ENCODE measurements at regions not wholly inside any gene's neighbourhood (a gene's known extent, or its start where the extent isn't known, plus 50 kb on each side); places are given as distances from the start of the nearest gene placed in this dataset.

- H3K4me3 Mint-ChIP-seq = no peak overlapping the region
- peaks cover 5% of the 10 kb centered on the region for H3K27me3 Mint-ChIP-seq (ENCODE audit: low read depth)
- DNase-seq (no peak), ATAC-seq (replicated peaks in 1 of 2) (no peak)
- H3K4me1 Mint-ChIP-seq (ENCODE audit: low read depth) = no peaks in the 10 kb centered on the region
- H3K27ac Mint-ChIP-seq = no peak overlapping the region
- H3K9me3 Mint-ChIP-seq = no peaks in the 10 kb centered on the region
- no peaks in the 10 kb centered on the region for H3K36me3 Mint-ChIP-seq (ENCODE audit: insufficient read depth in 2 of 2)
Measured at GRCh38 chr16:87093804-87094555, 223.2 kb downstream of the C16orf95 start.

DNA sequence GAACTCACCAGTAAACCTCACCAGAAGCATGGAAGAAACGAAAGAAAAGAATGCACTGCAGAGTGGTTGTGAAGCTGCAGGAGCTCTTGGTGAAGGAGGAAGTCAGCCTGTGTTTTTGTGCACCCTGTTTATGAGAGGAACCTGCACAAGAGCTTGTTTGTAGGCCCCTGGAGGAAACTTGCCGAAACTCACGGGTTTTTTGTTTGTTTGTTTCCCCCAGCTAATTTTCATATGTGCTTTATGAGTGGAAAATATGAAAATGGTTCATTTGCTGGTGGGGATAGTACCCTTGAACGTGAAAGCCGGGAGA, 222.7 kb downstream of the C16orf95 start:
- no peak for DNase-seq
- Mint-ChIP-seq H3K36me3 (ENCODE audit: insufficient read depth in 2 of 2) (no peaks in the 10 kb centered on the region), H3K27me3 (ENCODE audit: low read depth) (peaks cover 5% of the 10 kb centered on the region), H3K9me3 (no peaks in the 10 kb centered on the region), H3K27ac (no peak overlapping the region), H3K4me3 (no peak overlapping the region), H3K4me1 (ENCODE audit: low read depth) (no peaks in the 10 kb centered on the region)
- ATAC-seq (replicated peaks in 1 of 2) = no peak

DNA sequence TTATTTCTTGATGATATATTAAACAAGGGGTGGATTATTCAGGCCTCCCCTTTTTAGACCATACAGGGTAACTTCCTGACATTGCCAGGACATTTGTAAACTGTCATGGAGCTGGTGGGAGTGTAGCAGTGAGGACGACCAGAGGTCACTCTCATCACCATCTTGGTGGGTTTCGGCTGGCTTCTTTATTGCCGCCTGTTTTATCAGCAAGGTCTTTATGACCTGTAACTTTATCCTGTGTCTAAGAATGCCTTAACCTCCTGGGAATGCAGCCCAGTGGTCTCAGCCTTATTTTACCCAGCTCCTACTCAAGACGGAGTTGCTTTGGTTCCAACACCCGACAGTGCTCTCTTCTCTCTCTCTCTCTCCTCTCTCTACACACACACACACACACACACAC, 221.9 kb downstream of the C16orf95 start:
- H3K4me3 Mint-ChIP-seq = no peak overlapping the region
- no peaks in the 10 kb centered on the region for H3K36me3 Mint-ChIP-seq (ENCODE audit: insufficient read depth in 2 of 2)
- H3K9me3 Mint-ChIP-seq = no peaks in the 10 kb centered on the region
- no peaks in the 10 kb centered on the region for H3K4me1 Mint-ChIP-seq (ENCODE audit: low read depth)
- no peak for ATAC-seq (replicated peaks in 1 of 2)
- H3K27me3 Mint-ChIP-seq (ENCODE audit: low read depth) = peaks cover 5% of the 10 kb centered on the region
- H3K27ac Mint-ChIP-seq = no peak overlapping the region
- no peak for DNase-seq

DNA sequence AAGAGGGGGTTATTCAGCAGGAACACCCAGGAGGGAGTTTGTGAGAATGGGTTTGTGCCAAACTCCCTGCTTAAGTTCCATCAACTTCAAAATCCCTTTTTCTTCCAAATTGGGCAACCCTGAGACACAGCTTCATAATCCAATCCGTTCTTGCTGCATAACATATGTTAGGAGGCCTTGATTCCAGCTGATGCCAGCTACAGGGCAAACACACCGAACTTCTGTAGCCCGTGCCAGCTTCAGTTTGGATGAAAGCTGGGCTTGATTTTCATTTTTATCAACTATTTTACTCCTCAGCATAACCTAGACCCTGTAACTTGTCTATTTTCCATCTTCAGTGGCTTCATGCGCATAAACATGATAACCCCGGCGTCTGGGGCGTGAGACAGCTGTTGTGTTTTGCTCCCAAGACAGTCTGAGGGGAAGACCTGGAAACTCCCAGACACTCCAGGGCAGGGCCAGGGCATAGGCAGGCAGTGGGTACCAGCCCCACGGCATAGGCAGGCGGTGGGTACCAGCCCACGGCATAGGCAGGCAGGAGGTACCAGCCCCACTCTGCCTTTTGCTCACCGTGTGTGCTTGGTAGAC, 220.4 kb downstream of the C16orf95 start:
- no peak for DNase-seq
- no peak overlapping the region for H3K27ac Mint-ChIP-seq
- H3K4me1 Mint-ChIP-seq (ENCODE audit: low read depth) = no peaks in the 10 kb centered on the region
- no peak for ATAC-seq (replicated peaks in 1 of 2)
- no peaks in the 10 kb centered on the region for H3K9me3 Mint-ChIP-seq
- peaks cover 5% of the 10 kb centered on the region for H3K27me3 Mint-ChIP-seq (ENCODE audit: low read depth)
- no peaks in the 10 kb centered on the region for H3K36me3 Mint-ChIP-seq (ENCODE audit: insufficient read depth in 2 of 2)
- H3K4me3 Mint-ChIP-seq = no peak overlapping the region

GRCh38 chr16:87098361-87098760, 218.8 kb downstream of the C16orf95 start:
- peaks cover 5% of the 10 kb centered on the region for H3K27me3 Mint-ChIP-seq (ENCODE audit: low read depth)
- DNase-seq (no peak), ATAC-seq (replicated peaks in 1 of 2) (no peak)
- no peaks in the 10 kb centered on the region for H3K36me3 Mint-ChIP-seq (ENCODE audit: insufficient read depth in 2 of 2)
- no peak overlapping the region for H3K4me3 Mint-ChIP-seq
- no peaks in the 10 kb centered on the region for H3K4me1 Mint-ChIP-seq (ENCODE audit: low read depth)
- H3K27ac Mint-ChIP-seq = no peak overlapping the region
- H3K9me3 Mint-ChIP-seq = no peaks in the 10 kb centered on the region

DNA sequence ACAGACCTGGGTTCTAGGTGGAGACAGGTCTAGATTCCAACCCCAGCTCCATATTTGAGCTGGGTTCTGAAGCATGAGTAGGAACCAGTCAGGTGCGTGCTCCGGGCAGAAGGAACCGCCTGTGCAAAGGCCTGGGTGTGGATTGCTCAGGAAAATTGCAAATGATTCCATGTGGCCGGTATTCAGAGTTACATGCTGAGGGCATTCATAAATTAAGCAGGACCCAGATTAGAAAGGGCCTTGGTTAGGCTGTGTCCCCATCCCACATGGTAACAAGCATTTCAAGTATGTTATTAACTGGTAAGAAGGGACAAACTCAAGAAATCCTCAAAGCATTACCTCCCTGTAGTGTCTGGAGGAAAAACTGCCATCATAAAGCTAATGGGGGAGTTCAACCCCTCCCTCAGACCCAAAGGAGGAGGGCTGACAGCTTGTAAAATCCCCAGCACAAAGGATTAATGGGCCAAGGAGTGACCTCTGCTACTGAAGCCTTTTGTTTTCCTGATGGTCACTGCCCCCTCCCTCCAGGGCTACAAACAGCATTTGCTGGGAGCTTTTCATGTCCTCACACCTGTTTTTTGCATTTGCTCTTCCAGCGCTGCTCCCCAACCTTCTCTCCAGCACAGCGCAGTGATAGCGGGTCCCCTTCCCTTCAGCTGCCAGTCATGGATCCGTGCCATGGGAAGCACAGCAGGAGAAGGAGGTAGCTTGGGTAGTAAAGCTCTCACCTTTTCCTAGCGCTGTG, 218.0 kb downstream of the C16orf95 start:
- Mint-ChIP-seq H3K36me3 (ENCODE audit: insufficient read depth in 2 of 2) (no peaks in the 10 kb centered on the region), H3K4me3 (no peak overlapping the region), H3K9me3 (no peaks in the 10 kb centered on the region), H3K27ac (no peak overlapping the region), H3K4me1 (ENCODE audit: low read depth) (no peaks in the 10 kb centered on the region), H3K27me3 (ENCODE audit: low read depth) (peaks cover 5% of the 10 kb centered on the region)
- ATAC-seq (replicated peaks in 1 of 2) (no peak), DNase-seq (no peak)

- H3K27ac Mint-ChIP-seq = no peak overlapping the region
- H3K27me3 Mint-ChIP-seq (ENCODE audit: low read depth) = peaks cover 5% of the 10 kb centered on the region
- no peaks in the 10 kb centered on the region for H3K36me3 Mint-ChIP-seq (ENCODE audit: insufficient read depth in 2 of 2)
- no peaks in the 10 kb centered on the region for H3K4me1 Mint-ChIP-seq (ENCODE audit: low read depth)
- ATAC-seq (replicated peaks in 1 of 2) (no peak), DNase-seq (no peak)
- peaks cover 0 to 2% of the 10 kb centered on the region in 2 donors for H3K9me3 Mint-ChIP-seq
- H3K4me3 Mint-ChIP-seq = no peak overlapping the region
Measured at GRCh38 chr16:87100306-87101058, 216.7 kb downstream of the C16orf95 start.

DNA sequence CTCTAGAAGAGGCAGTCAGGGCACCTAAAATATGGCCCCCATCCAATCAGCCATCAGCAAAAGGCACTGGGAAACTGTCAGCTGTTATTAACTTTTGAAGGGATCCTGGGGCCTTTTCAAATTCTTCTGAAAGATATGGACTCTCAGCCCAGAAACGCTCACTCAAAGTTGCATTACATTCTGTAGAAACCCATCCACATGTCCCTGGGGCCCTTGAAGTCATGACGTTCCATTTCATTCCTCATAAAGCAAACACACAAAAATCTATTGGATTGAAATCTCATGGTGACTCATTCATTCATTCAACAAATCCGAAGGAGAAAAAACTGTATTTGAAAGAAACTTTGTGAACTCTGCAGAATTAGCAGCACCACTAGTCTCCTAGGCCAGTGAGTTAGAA, 215.3 kb downstream of the C16orf95 start:
- H3K4me1 Mint-ChIP-seq (ENCODE audit: low read depth) = no peaks in the 10 kb centered on the region
- no peaks in the 10 kb centered on the region for H3K36me3 Mint-ChIP-seq (ENCODE audit: insufficient read depth in 2 of 2)
- DNase-seq (no peak), ATAC-seq (replicated peaks in 1 of 2) (no peak)
- no peak overlapping the region for H3K27ac Mint-ChIP-seq
- H3K4me3 Mint-ChIP-seq = no peak overlapping the region
- peaks cover 0 to 2% of the 10 kb centered on the region in 2 donors for H3K9me3 Mint-ChIP-seq
- peaks cover 5% of the 10 kb centered on the region for H3K27me3 Mint-ChIP-seq (ENCODE audit: low read depth)

- ATAC-seq (replicated peaks in 1 of 2) (no peak), DNase-seq (no peak)
- Mint-ChIP-seq H3K27me3 (ENCODE audit: low read depth) (no peaks in the 10 kb centered on the region), H3K36me3 (ENCODE audit: insufficient read depth in 2 of 2) (no peaks in the 10 kb centered on the region), H3K4me3 (no peak overlapping the region), H3K9me3 (peaks cover 0 to 2% of the 10 kb centered on the region in 2 donors), H3K4me1 (ENCODE audit: low read depth) (no peaks in the 10 kb centered on the region), H3K27ac (no peak overlapping the region)
Measured at GRCh38 chr16:87107201-87107600, 210.0 kb downstream of the C16orf95 start.

DNA sequence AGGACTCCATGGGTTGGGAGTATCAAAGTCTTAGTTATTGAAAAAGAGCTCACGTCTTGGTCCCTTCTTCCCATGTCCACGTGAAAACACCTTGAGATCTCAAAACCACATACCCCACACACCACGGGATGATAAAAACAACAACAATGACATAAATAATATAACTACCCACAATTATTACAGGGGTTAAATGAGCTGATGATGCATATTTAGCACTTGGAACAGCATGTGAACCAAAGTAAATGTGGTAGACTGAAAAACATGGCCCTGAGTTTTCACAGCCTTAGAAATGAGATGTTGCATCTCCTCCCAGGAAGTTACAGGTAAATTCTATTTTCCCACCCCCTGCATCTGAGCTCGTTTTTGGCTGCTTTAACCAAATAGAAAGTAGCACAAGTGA, 208.9 kb downstream of the C16orf95 start:
- H3K36me3 Mint-ChIP-seq (ENCODE audit: insufficient read depth in 2 of 2) = no peaks in the 10 kb centered on the region
- H3K4me3 Mint-ChIP-seq = no peak overlapping the region
- peaks cover 0 to 2% of the 10 kb centered on the region in 2 donors for H3K9me3 Mint-ChIP-seq
- no peaks in the 10 kb centered on the region for H3K27me3 Mint-ChIP-seq (ENCODE audit: low read depth)
- H3K4me1 Mint-ChIP-seq (ENCODE audit: low read depth) = no peaks in the 10 kb centered on the region
- DNase-seq (no peak), ATAC-seq (replicated peaks in 1 of 2) (no peak)
- H3K27ac Mint-ChIP-seq = no peak overlapping the region

DNA sequence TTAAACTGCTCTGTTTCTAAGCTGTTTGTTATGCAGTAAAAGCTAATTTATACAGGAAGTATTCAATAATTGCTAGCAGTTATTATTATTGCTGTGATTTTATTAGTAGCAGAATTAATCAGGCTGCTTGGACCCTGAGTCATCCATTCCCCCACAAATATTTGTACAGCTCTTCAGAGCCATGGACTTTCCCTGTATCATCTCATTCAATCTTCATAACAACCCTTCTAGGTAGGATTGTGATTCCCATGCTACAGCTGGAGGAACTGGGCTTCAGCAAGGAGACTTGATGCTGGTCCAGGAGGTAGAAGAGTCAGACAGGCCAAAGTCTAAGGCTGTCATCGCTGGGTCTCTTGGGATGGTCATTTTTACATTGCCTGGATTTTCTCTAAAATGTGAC, 208.3 kb downstream of the C16orf95 start:
- Mint-ChIP-seq H3K9me3 (peaks cover 0 to 2% of the 10 kb centered on the region in 2 donors), H3K27ac (no peak overlapping the region), H3K36me3 (ENCODE audit: insufficient read depth in 2 of 2) (no peaks in the 10 kb centered on the region), H3K4me1 (ENCODE audit: low read depth) (no peaks in the 10 kb centered on the region), H3K4me3 (no peak overlapping the region), H3K27me3 (ENCODE audit: low read depth) (no peaks in the 10 kb centered on the region)
- ATAC-seq (replicated peaks in 1 of 2) (no peak), DNase-seq (no peak)

GRCh38 chr16:87114832-87115231, 202.4 kb downstream of the C16orf95 start:
- peaks cover 6% of the 10 kb centered on the region for H3K27me3 Mint-ChIP-seq (ENCODE audit: low read depth)
- H3K4me3 Mint-ChIP-seq = no peak overlapping the region
- DNase-seq (no peak), ATAC-seq (replicated peaks in 1 of 2) (no peak)
- no peaks in the 10 kb centered on the region for H3K36me3 Mint-ChIP-seq (ENCODE audit: insufficient read depth in 2 of 2)
- no peaks in the 10 kb centered on the region for H3K4me1 Mint-ChIP-seq (ENCODE audit: low read depth)
- no peaks in the 10 kb centered on the region for H3K9me3 Mint-ChIP-seq
- H3K27ac Mint-ChIP-seq = no peak overlapping the region

DNA sequence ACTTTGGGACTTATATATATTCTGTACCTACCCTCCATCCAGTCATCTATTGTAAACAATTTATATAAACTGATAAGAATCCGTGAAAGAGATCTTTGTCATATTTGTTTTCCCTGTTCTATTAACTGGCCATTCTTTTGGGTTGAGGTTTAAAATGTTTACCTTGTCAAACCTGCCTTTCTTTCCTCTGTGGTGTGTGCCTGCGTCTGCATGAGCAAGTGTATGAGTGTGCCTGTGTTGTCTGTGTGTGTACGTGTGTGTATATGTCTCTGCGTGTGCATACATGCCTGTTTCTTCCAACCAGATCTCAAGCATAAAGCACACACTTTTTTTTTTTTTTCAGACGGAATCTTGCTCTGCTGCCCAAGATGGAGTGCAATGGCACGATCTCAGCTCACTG, 201.5 kb downstream of the C16orf95 start:
- ATAC-seq (replicated peaks in 1 of 2) (no peak), DNase-seq (no peak)
- Mint-ChIP-seq H3K4me1 (ENCODE audit: low read depth) (no peaks in the 10 kb centered on the region), H3K9me3 (no peaks in the 10 kb centered on the region), H3K36me3 (ENCODE audit: insufficient read depth in 2 of 2) (no peaks in the 10 kb centered on the region), H3K27ac (no peak overlapping the region), H3K27me3 (ENCODE audit: low read depth) (peaks cover 10% of the 10 kb centered on the region), H3K4me3 (no peak overlapping the region)

All from activated T-cell treated with anti-CD3 and anti-CD28 coated beads, Interleukin-2, amount 50 U/mL, for 72 hours (primary cell).